Thyroid gland (tissue), 4 donors: ENCODE measurements at regions not wholly inside any gene's neighbourhood (a gene's known extent, or its start where the extent isn't known, plus 50 kb on each side); places are given as distances from the start of the nearest gene placed in this dataset.

Experiments
- POLR2A ChIP-seq, 2 donors: fragments of 450-650 bp; IDR thresholded peaks; one replicate each; pipeline ENCODE4 v1.6.1; 2017; ENCODE audit warnings: antibody characterized with exemption in 2 of 2, mild to moderate bottlenecking in 2 of 2, moderate library complexity in 1 of 2
- TF ChIP-seq, protein P1 (sequence below), 6 experiments: fragments of 200-600 bp in 3 of 6; fragments of 450-650 bp in 3 of 6; sonication (generic) in 3 of 6; IDR thresholded peaks; one replicate each; pipeline ENCODE4 v1.5.1; 2016 to 2019; ENCODE audit warnings: antibody characterized with exemption in 6 of 6, mild to moderate bottlenecking in 2 of 6, inconsistent platforms in 1 of 6, moderate library complexity in 1 of 6

- TF ChIP-seq, protein P1, sequence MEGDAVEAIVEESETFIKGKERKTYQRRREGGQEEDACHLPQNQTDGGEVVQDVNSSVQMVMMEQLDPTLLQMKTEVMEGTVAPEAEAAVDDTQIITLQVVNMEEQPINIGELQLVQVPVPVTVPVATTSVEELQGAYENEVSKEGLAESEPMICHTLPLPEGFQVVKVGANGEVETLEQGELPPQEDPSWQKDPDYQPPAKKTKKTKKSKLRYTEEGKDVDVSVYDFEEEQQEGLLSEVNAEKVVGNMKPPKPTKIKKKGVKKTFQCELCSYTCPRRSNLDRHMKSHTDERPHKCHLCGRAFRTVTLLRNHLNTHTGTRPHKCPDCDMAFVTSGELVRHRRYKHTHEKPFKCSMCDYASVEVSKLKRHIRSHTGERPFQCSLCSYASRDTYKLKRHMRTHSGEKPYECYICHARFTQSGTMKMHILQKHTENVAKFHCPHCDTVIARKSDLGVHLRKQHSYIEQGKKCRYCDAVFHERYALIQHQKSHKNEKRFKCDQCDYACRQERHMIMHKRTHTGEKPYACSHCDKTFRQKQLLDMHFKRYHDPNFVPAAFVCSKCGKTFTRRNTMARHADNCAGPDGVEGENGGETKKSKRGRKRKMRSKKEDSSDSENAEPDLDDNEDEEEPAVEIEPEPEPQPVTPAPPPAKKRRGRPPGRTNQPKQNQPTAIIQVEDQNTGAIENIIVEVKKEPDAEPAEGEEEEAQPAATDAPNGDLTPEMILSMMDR (IDR thresholded peaks at IDR 0.05): no peak
- no peak for TF ChIP-seq POLR2A (IDR thresholded peaks at IDR 0.05)
These were observed 875.0 kb upstream of the PRKX start for GRCh38 chrX:4588466-4588865.
